Colonic mucosa (tissue), 4 donors: ENCODE measurements at regions not wholly inside any gene's neighbourhood (a gene's known extent, or its start where the extent isn't known, plus 50 kb on each side); places are given as distances from the start of the nearest gene placed in this dataset.

ENCODE experiments used
- DNase-seq: peaks from one replicate; pipeline ENCODE4 v3.0.0-alpha.2; 2020
- H3K27ac ChIP-seq: fragments of 200-600 bp; one replicate; pipeline ENCODE4 v1.8.0; 2021
- H3K27me3 ChIP-seq: fragments of 200-600 bp; one replicate; pipeline ENCODE4 v1.8.0; 2021
- H3K36me3 ChIP-seq: fragments of 200-600 bp; one replicate; pipeline ENCODE4 v1.8.0; 2021
- H3K4me1 ChIP-seq: fragments of 200-600 bp; one replicate; pipeline ENCODE4 v1.8.0; 2021; ENCODE audit warnings: mild to moderate bottlenecking
- H3K4me3 ChIP-seq: fragments of 200-600 bp; one replicate; pipeline ENCODE4 v1.8.0; 2021
- H3K9ac ChIP-seq, 2 donors: one replicate each; pipeline ENCODE4 v1.7.0; 2013; ENCODE audit warnings: control low read depth in 2 of 2, low read depth in 2 of 2, low read length in 2 of 2
- H3K9me3 ChIP-seq: fragments of 200-600 bp; one replicate; pipeline ENCODE4 v1.8.0; 2021
- CTCF ChIP-seq: fragments of 200-600 bp; IDR thresholded peaks from one replicate; pipeline ENCODE4 v1.8.0; 2022; ENCODE audit warnings: antibody characterized with exemption, mild to moderate bottlenecking
- intact Hi-C: fragments of 100-400 bp; cut with DNase I; formaldehyde crosslinking; loops from one replicate; pipeline ENCODE4 v1.14.1; 2022
- donor health status: healthy.
- donor health status: DM: no; HTN: no; CAD: no.
- donor health status: DM: no; HTN: no; CAD: no.

- no peaks in the 10 kb centered on the region for H3K27me3 ChIP-seq
- TF ChIP-seq CTCF = no peak
- H3K27ac ChIP-seq = no peak overlapping the region
- no peak overlapping the region for H3K9ac ChIP-seq
- intact Hi-C loops = no loop called here
- H3K4me1 ChIP-seq = no peaks in the 10 kb centered on the region
- no peak for DNase-seq
- H3K9me3 ChIP-seq = no peaks in the 10 kb centered on the region
- no peak overlapping the region for H3K4me3 ChIP-seq
- H3K36me3 ChIP-seq = no peaks in the 10 kb centered on the region
These were observed 71.8 kb upstream of the ADGRA1 start for GRCh38 chr10:133015816-133016462.

- Histone ChIP-seq H3K4me1 (no peaks in the 10 kb centered on the region), H3K4me3 (no peak overlapping the region), H3K36me3 (no peaks in the 10 kb centered on the region), H3K9me3 (no peaks in the 10 kb centered on the region), H3K9ac (no peak overlapping the region), H3K27ac (no peak overlapping the region), H3K27me3 (no peaks in the 10 kb centered on the region)
- intact Hi-C loops = no loop called here
- no peak for TF ChIP-seq CTCF
- no peak for DNase-seq
These were observed 72.4 kb upstream of the ADGRA1 start for GRCh38 chr10:133015321-133015720.

- intact Hi-C loops = no loop called here
- no peaks in the 10 kb centered on the region for H3K27me3 ChIP-seq
- H3K36me3 ChIP-seq = no peaks in the 10 kb centered on the region
- no peak for DNase-seq
- H3K27ac ChIP-seq = no peak overlapping the region
- TF ChIP-seq CTCF = no peak
- no peak overlapping the region for H3K4me3 ChIP-seq
- no peaks in the 10 kb centered on the region for H3K9me3 ChIP-seq
- H3K4me1 ChIP-seq = no peaks in the 10 kb centered on the region
- H3K9ac ChIP-seq = no peak overlapping the region
These were observed 72.2 kb upstream of the CFAP46 start for GRCh38 chr10:133014416-133015210.

- DNase-seq = peak; percentile 68
- no peak overlapping the region for H3K9ac ChIP-seq
- H3K4me3 ChIP-seq = no peak overlapping the region
- H3K4me1 ChIP-seq = no peaks in the 10 kb centered on the region
- no peak for TF ChIP-seq CTCF
- H3K27ac ChIP-seq = peak overlapping the region; percentile 22
- H3K36me3 ChIP-seq = no peaks in the 10 kb centered on the region
- intact Hi-C loops = no loop called here
- no peaks in the 10 kb centered on the region for H3K27me3 ChIP-seq
- no peaks in the 10 kb centered on the region for H3K9me3 ChIP-seq
These were observed 71.1 kb upstream of the CFAP46 start for GRCh38 chr10:133013463-133013862.

GRCh38 chr10:133012573-133013359, 70.4 kb upstream of the CFAP46 start:
- no peaks in the 10 kb centered on the region for H3K36me3 ChIP-seq
- DNase-seq = no peak
- H3K27me3 ChIP-seq = no peaks in the 10 kb centered on the region
- peak overlapping the region; percentile 22 for H3K27ac ChIP-seq
- no peaks in the 10 kb centered on the region for H3K4me1 ChIP-seq
- no peak for TF ChIP-seq CTCF
- no peak overlapping the region for H3K9ac ChIP-seq
- H3K9me3 ChIP-seq = no peaks in the 10 kb centered on the region
- intact Hi-C loops = no loop called here
- no peak overlapping the region for H3K4me3 ChIP-seq
